NCI-H446 (cell line): ENCODE measurements at regions not wholly inside any gene's neighbourhood (a gene's known extent, or its start where the extent isn't known, plus 50 kb on each side); places are given as distances from the start of the nearest gene placed in this dataset.

Source experiments
- DNase-seq, 2 experiments: peaks; one replicate each; lab custom pipeline; 2025; lab: John Stamatoyannopoulos, UW

GRCh38 chr14:34214961-34215360 lies 247.1 kb downstream of the SPTSSA start:
- DNase-seq = no peak

GRCh38 chr14:34213332-34213731 lies 248.7 kb downstream of the SPTSSA start:
- no peak for DNase-seq

GRCh38 chr14:34212172-34212929 lies 249.7 kb downstream of the SPTSSA start:
- DNase-seq = no peak

- DNase-seq = no peak
These were observed 250.3 kb downstream of the SPTSSA start for GRCh38 chr14:34211732-34212131.

GRCh38 chr14:34208532-34208931 lies 253.5 kb downstream of the SPTSSA start:
- DNase-seq = no peak

- no peak for DNase-seq
These were observed 254.9 kb upstream of the EGLN3 start for GRCh38 chr14:34205799-34206198.

GRCh38 chr14:34204774-34205173 lies 253.9 kb upstream of the EGLN3 start:
- DNase-seq = no peak

- no peak for DNase-seq
These were observed 252.4 kb upstream of the EGLN3 start for GRCh38 chr14:34203251-34203722.

GRCh38 chr14:34201909-34202637 lies 251.2 kb upstream of the EGLN3 start:
- DNase-seq = no peak

- DNase-seq = no peak
These were observed 248.7 kb upstream of the EGLN3 start for GRCh38 chr14:34199585-34199984.

- DNase-seq = no peak
These were observed 247.2 kb upstream of the EGLN3 start for GRCh38 chr14:34198096-34198495.

- DNase-seq = no peak
These were observed 245.1 kb upstream of the EGLN3 start for GRCh38 chr14:34195964-34196363.

- DNase-seq = no peak
These were observed 239.8 kb upstream of the EGLN3 start for GRCh38 chr14:34190717-34191116.

- DNase-seq = no peak
These were observed 239.0 kb upstream of the EGLN3 start for GRCh38 chr14:34189866-34190265.

GRCh38 chr14:34187519-34188044 lies 236.7 kb upstream of the EGLN3 start:
- DNase-seq = no peak

- no peak for DNase-seq
These were observed 236.2 kb upstream of the EGLN3 start for GRCh38 chr14:34187061-34187460.

- no peak for DNase-seq
These were observed 233.3 kb upstream of the EGLN3 start for GRCh38 chr14:34184126-34184525.

- no peak for DNase-seq
These were observed 232.6 kb upstream of the EGLN3 start for GRCh38 chr14:34183478-34183877.

GRCh38 chr14:34181338-34181737 lies 230.5 kb upstream of the EGLN3 start:
- DNase-seq = no peak

- DNase-seq = no peak
These were observed 230.0 kb upstream of the EGLN3 start for GRCh38 chr14:34180869-34181268.

GRCh38 chr14:34180434-34180833 lies 229.6 kb upstream of the EGLN3 start:
- DNase-seq = no peak

GRCh38 chr14:34179727-34180126 lies 228.9 kb upstream of the EGLN3 start:
- DNase-seq = no peak

- no peak for DNase-seq
These were observed 226.6 kb upstream of the EGLN3 start for GRCh38 chr14:34177466-34177865.
